Neural cell (in vitro differentiated cells): ENCODE measurements at regions not wholly inside any gene's neighbourhood (a gene's known extent, or its start where the extent isn't known, plus 50 kb on each side); places are given as distances from the start of the nearest gene placed in this dataset.

ENCODE experiments used
- H2AFZ ChIP-seq: fragments of 200-600, 300-800 bp; sonication (generic), shearing (Covaris generic); 2 replicates; pipeline ENCODE4 v1.6.0; 2014; ENCODE audit warnings: low read depth, mild to moderate bottlenecking, antibody characterized with exemption, low read length, moderate library complexity
- H3F3A ChIP-seq: fragments of 200-600 bp; shearing (Covaris generic); 2 replicates; pipeline ENCODE4 v1.6.1; 2016; ENCODE audit warnings: mild to moderate bottlenecking, moderate library complexity, mixed read lengths, antibody characterized with exemption, low read length; ENCODE audit not compliant: insufficient read depth, poor library complexity, severe bottlenecking
- H3K27ac ChIP-seq: fragments of 200-600, 300-800 bp; sonication (generic), shearing (Covaris generic); 2 replicates; pipeline ENCODE4 v1.5.1; 2014; ENCODE audit warnings: mild to moderate bottlenecking, low read length, moderate library complexity
- H3K27me3 ChIP-seq: fragments of 300-800, 200-600 bp; sonication (generic), shearing (Covaris generic); 2 replicates; pipeline ENCODE4 v1.6.0; 2014; ENCODE audit warnings: mild to moderate bottlenecking, low read depth, low read length, moderate library complexity; ENCODE audit not compliant: insufficient read depth
- H3K36me3 ChIP-seq: fragments of 300-800, 200-600 bp; sonication (generic), shearing (Covaris generic); 2 replicates; pipeline ENCODE4 v1.5.1; 2014; ENCODE audit warnings: mild to moderate bottlenecking, antibody characterized with exemption, low read length, moderate library complexity; ENCODE audit not compliant: insufficient read depth
- H3K4me2 ChIP-seq: fragments of 300-800, 200-600 bp; sonication (generic), shearing (Covaris generic); 2 replicates; pipeline ENCODE4 v1.6.0; 2014; ENCODE audit warnings: mild to moderate bottlenecking, low read length
- H3K4me3 ChIP-seq: fragments of 300-800, 200-600 bp; sonication (generic), shearing (Covaris generic); 2 replicates; pipeline ENCODE4 v1.5.1; 2014; ENCODE audit warnings: mild to moderate bottlenecking, low read length, moderate library complexity
- H3K79me2 ChIP-seq: fragments of 200-600 bp; shearing (Covaris generic); replicated peaks from 2 replicates; pipeline ENCODE4 v1.6.0; 2014; ENCODE audit warnings: mild to moderate bottlenecking, low read length, moderate library complexity; ENCODE audit not compliant: insufficient read depth
- H3K9ac ChIP-seq: fragments of 300-800, 200-600 bp; sonication (generic), shearing (Covaris generic); 2 replicates; pipeline ENCODE4 v1.6.1; 2016; ENCODE audit warnings: mild to moderate bottlenecking, low read length, mixed read lengths
- H3K9me2 ChIP-seq: fragments of 200-600 bp; shearing (Covaris generic); 2 replicates; pipeline ENCODE4 v1.6.1; 2016; ENCODE audit warnings: mild to moderate bottlenecking, low read length, mixed read lengths; ENCODE audit not compliant: insufficient read depth
- H3K9me3 ChIP-seq: fragments of 200-600, 300-800 bp; sonication (generic), shearing (Covaris generic); 2 replicates; pipeline ENCODE4 v1.6.1; 2016; ENCODE audit warnings: mild to moderate bottlenecking, mixed run types, low read length, moderate library complexity, mixed read lengths
- H4K20me1 ChIP-seq: fragments of 200-600 bp; shearing (Covaris generic); 2 replicates; pipeline ENCODE4 v1.6.1; 2016; ENCODE audit warnings: mild to moderate bottlenecking, mixed run types; ENCODE audit not compliant: insufficient read depth
- EP300 ChIP-seq: fragments of 450-650 bp; conservative IDR thresholded peaks from 2 replicates; pipeline ENCODE4 v1.6.1; 2014; ENCODE audit warnings: antibody characterized with exemption, mild to moderate bottlenecking, moderate library complexity; ENCODE audit not compliant: poor library complexity, severe bottlenecking
- MXI1 ChIP-seq: fragments of 450-650 bp; conservative IDR thresholded peaks from 2 replicates; pipeline ENCODE4 v1.6.1; 2014; ENCODE audit warnings: antibody characterized with exemption, mild to moderate bottlenecking; ENCODE audit not compliant: poor library complexity, severe bottlenecking
- POLR2AphosphoS5 ChIP-seq: IDR thresholded peaks from 2 replicates; pipeline ENCODE4 v1.6.1; 2012
- SMC3 ChIP-seq: fragments of 450-650 bp; conservative IDR thresholded peaks from 2 replicates; pipeline ENCODE4 v1.6.1; 2014; ENCODE audit warnings: antibody characterized with exemption, mild to moderate bottlenecking, moderate library complexity; ENCODE audit not compliant: poor library complexity
- TAF1 ChIP-seq: IDR thresholded peaks from 2 replicates; pipeline ENCODE4 v1.6.1; 2012; ENCODE audit warnings: low read depth
- TF ChIP-seq, protein P1 (sequence below): IDR thresholded peaks from 2 replicates; pipeline ENCODE4 v1.6.1; 2012; ENCODE audit warnings: borderline replicate concordance
- TF ChIP-seq, protein P2 (sequence below): fragments of 450-650 bp; IDR thresholded peaks from 2 replicates; pipeline ENCODE4 v1.5.1; 2014; ENCODE audit warnings: antibody characterized with exemption, mild to moderate bottlenecking, moderate library complexity; ENCODE audit not compliant: poor library complexity, severe bottlenecking

DNA sequence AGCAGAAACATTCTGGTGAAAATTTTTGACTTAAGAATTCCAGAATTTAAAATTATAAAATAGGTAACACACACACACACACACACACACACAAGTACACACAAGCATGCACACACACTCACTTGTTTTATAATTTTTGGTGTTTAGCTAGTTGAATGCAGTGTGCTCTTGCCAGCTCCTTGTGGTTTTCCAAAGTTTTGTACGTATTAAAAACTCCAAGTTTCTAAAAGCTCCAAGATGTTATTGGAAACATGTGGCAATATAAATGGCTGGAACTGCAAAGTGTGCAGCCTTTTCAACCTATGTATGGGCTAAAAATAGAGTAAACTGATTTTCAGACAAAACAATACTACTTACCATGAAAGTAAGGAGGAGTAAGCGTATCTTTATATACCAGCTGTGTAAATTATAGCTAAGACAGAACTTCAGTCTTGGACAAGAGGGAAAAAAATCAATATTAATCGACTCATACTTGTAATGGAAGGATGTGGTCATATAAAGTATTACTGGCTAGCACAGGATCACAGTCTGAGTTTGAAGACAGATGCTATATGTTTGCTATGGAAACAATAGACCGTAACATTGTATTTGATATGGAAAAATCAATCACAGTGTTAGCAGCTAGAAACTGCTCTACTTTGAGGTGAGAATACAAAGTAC is 727.1 kb upstream of the GRAMD2B start:
- Histone ChIP-seq H3K27ac (peak overlapping the region; percentile 4), H3K36me3 (no peaks in the 10 kb centered on the region), H3K9me3 (no peaks in the 10 kb centered on the region), H4K20me1 (no peaks in the 10 kb centered on the region), H3K27me3 (no peaks in the 10 kb centered on the region), H3K79me2 (no peaks in the 10 kb centered on the region), H3K4me3 (no peak overlapping the region), H3K9ac (no peak overlapping the region), H2AFZ (no peak overlapping the region), H3K9me2 (no peaks in the 10 kb centered on the region), H3K4me2 (no peak overlapping the region), H3F3A (no peaks in the 10 kb centered on the region)
- TF ChIP-seq MXI1, result no peak
- TF ChIP-seq, protein P1, sequence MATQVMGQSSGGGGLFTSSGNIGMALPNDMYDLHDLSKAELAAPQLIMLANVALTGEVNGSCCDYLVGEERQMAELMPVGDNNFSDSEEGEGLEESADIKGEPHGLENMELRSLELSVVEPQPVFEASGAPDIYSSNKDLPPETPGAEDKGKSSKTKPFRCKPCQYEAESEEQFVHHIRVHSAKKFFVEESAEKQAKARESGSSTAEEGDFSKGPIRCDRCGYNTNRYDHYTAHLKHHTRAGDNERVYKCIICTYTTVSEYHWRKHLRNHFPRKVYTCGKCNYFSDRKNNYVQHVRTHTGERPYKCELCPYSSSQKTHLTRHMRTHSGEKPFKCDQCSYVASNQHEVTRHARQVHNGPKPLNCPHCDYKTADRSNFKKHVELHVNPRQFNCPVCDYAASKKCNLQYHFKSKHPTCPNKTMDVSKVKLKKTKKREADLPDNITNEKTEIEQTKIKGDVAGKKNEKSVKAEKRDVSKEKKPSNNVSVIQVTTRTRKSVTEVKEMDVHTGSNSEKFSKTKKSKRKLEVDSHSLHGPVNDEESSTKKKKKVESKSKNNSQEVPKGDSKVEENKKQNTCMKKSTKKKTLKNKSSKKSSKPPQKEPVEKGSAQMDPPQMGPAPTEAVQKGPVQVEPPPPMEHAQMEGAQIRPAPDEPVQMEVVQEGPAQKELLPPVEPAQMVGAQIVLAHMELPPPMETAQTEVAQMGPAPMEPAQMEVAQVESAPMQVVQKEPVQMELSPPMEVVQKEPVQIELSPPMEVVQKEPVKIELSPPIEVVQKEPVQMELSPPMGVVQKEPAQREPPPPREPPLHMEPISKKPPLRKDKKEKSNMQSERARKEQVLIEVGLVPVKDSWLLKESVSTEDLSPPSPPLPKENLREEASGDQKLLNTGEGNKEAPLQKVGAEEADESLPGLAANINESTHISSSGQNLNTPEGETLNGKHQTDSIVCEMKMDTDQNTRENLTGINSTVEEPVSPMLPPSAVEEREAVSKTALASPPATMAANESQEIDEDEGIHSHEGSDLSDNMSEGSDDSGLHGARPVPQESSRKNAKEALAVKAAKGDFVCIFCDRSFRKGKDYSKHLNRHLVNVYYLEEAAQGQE, result peak; percentile 28
- TF ChIP-seq POLR2AphosphoS5, result peak; percentile 43

DNA sequence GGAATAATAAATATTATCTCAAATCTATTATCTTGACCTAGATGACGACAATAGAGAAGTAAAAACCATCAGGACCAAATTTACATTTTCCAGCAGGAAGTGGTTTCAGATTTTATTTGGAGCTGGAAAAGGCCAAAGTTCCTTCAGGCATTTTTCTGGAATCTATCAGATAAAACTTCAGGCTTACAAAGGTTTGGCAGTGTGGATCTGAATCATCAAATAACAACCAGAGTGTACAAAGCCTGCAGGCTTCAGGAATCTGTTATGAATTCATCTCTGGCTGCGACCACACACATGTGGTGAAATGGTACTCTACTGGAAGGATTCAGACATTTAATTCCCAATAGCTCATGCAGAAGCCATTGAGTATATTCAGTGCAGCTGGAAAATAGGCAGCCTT is 726.4 kb upstream of the GRAMD2B start:
- no peaks in the 10 kb centered on the region for H3K27me3 ChIP-seq
- H3K4me3 ChIP-seq, result no peak overlapping the region
- no peak overlapping the region for H3K9ac ChIP-seq
- no peak overlapping the region for H3K4me2 ChIP-seq
- H3K9me3 ChIP-seq, result no peaks in the 10 kb centered on the region
- TF ChIP-seq SMC3 (no peak), EP300 (no peak), MXI1 (no peak), POLR2AphosphoS5 (no peak)
- no peaks in the 10 kb centered on the region for H3F3A ChIP-seq
- no peaks in the 10 kb centered on the region for H3K9me2 ChIP-seq
- H3K27ac ChIP-seq, result no peak overlapping the region
- no peaks in the 10 kb centered on the region for H3K36me3 ChIP-seq
- no peaks in the 10 kb centered on the region for H4K20me1 ChIP-seq
- no peaks in the 10 kb centered on the region for H3K79me2 ChIP-seq
- no peak overlapping the region for H2AFZ ChIP-seq

DNA sequence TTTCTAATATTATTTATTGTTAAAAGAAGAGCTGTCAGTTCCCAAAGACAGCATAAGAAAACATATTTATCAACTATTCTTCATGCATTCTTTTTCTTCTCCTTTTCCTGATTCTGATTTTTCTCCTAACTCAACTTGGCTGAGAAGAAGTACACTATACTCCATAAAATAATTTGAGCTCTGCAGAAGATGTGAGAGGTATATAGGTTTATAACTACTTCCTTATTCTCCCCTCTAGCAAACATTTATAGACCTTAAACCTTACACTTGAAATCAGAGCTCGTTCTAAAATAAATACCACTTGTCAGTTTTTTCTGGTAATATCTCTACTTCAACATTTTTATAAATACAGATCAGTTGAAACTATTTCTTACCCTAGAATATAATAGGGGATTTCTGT is 724.8 kb upstream of the GRAMD2B start:
- H3K9ac ChIP-seq, result no peak overlapping the region

More for the DNA sequence above, 724.8 kb upstream of the GRAMD2B start:
- Histone ChIP-seq H3K9me3 (peaks cover under 1% of the 10 kb centered on the region), H2AFZ (no peak overlapping the region), H3K4me2 (no peak overlapping the region), H3K27me3 (no peaks in the 10 kb centered on the region), H3F3A (no peaks in the 10 kb centered on the region), H3K9me2 (no peaks in the 10 kb centered on the region), H3K27ac (no peak overlapping the region), H3K79me2 (no peaks in the 10 kb centered on the region), H3K4me3 (no peak overlapping the region), H3K36me3 (no peaks in the 10 kb centered on the region), H4K20me1 (no peaks in the 10 kb centered on the region)
- TF ChIP-seq, protein P1, result no peak
- TF ChIP-seq SMC3 (no peak), EP300 (no peak), POLR2AphosphoS5 (no peak), TAF1 (no peak)
- TF ChIP-seq, protein P2, sequence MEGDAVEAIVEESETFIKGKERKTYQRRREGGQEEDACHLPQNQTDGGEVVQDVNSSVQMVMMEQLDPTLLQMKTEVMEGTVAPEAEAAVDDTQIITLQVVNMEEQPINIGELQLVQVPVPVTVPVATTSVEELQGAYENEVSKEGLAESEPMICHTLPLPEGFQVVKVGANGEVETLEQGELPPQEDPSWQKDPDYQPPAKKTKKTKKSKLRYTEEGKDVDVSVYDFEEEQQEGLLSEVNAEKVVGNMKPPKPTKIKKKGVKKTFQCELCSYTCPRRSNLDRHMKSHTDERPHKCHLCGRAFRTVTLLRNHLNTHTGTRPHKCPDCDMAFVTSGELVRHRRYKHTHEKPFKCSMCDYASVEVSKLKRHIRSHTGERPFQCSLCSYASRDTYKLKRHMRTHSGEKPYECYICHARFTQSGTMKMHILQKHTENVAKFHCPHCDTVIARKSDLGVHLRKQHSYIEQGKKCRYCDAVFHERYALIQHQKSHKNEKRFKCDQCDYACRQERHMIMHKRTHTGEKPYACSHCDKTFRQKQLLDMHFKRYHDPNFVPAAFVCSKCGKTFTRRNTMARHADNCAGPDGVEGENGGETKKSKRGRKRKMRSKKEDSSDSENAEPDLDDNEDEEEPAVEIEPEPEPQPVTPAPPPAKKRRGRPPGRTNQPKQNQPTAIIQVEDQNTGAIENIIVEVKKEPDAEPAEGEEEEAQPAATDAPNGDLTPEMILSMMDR, result no peak
